ENCODE measurements at regions not wholly inside any gene's neighbourhood (a gene's known extent, or its start where the extent isn't known, plus 50 kb on each side); places are given as distances from the start of the nearest gene placed in this dataset.

- DNase-seq (ENCODE audit: low spot score) = no peak
Measured at GRCh38 chr13:105207572-105208293, 1327.7 kb downstream of the EFNB2 start.

- DNase-seq (ENCODE audit: low spot score) = no peak
Measured at GRCh38 chr13:105202354-105202753, 1333.1 kb downstream of the EFNB2 start.

GRCh38 chr13:105201351-105201750 is 1334.1 kb downstream of the EFNB2 start:
- no peak for DNase-seq (ENCODE audit: low spot score)

GRCh38 chr13:105200181-105200580 is 1335.3 kb downstream of the EFNB2 start:
- no peak for DNase-seq (ENCODE audit: low spot score)

- DNase-seq (ENCODE audit: low spot score) = no peak
Measured at GRCh38 chr13:105196052-105196451, 1339.4 kb downstream of the EFNB2 start.

GRCh38 chr13:105193026-105193425 is 1342.4 kb downstream of the EFNB2 start:
- DNase-seq (ENCODE audit: low spot score) = no peak

- DNase-seq (ENCODE audit: low spot score) = no peak
Measured at GRCh38 chr13:105184201-105184600, 1351.3 kb downstream of the EFNB2 start.

GRCh38 chr13:105177265-105177900 is 1358.1 kb downstream of the EFNB2 start:
- no peak for DNase-seq (ENCODE audit: low spot score)

- no peak for DNase-seq (ENCODE audit: low spot score)
Measured at GRCh38 chr13:105170438-105170837, 1365.0 kb downstream of the EFNB2 start.

- DNase-seq (ENCODE audit: low spot score) = no peak
Measured at GRCh38 chr13:105168295-105168694, 1367.2 kb downstream of the EFNB2 start.

- DNase-seq (ENCODE audit: low spot score) = no peak
Measured at GRCh38 chr13:105167385-105167784, 1368.1 kb downstream of the EFNB2 start.

GRCh38 chr13:105165449-105166125 is 1369.9 kb downstream of the EFNB2 start:
- no peak for DNase-seq (ENCODE audit: low spot score)

- DNase-seq (ENCODE audit: low spot score) = no peak
Measured at GRCh38 chr13:105159841-105160240, 1375.6 kb downstream of the EFNB2 start.

GRCh38 chr13:105153611-105154010 is 1381.9 kb downstream of the EFNB2 start:
- DNase-seq (ENCODE audit: low spot score) = no peak

- DNase-seq (ENCODE audit: low spot score) = no peak
Measured at GRCh38 chr13:105151639-105152038, 1383.8 kb downstream of the EFNB2 start.

GRCh38 chr13:105147461-105147860 is 1388.0 kb downstream of the EFNB2 start:
- DNase-seq (ENCODE audit: low spot score) = no peak

GRCh38 chr13:105144936-105145335 is 1390.5 kb downstream of the EFNB2 start:
- no peak for DNase-seq (ENCODE audit: low spot score)

GRCh38 chr13:105144020-105144419 is 1391.4 kb downstream of the EFNB2 start:
- DNase-seq (ENCODE audit: low spot score) = no peak

- no peak for DNase-seq (ENCODE audit: low spot score)
Measured at GRCh38 chr13:105142556-105142955, 1392.9 kb downstream of the EFNB2 start.

GRCh38 chr13:105139380-105140285 is 1395.8 kb downstream of the EFNB2 start:
- DNase-seq (ENCODE audit: low spot score) = peak; percentile 69

GRCh38 chr13:105139048-105139379 is 1396.4 kb downstream of the EFNB2 start:
- peak; percentile 0 for DNase-seq (ENCODE audit: low spot score)
